ENCODE measurements at regions not wholly inside any gene's neighbourhood (a gene's known extent, or its start where the extent isn't known, plus 50 kb on each side); places are given as distances from the start of the nearest gene placed in this dataset.

DNA sequence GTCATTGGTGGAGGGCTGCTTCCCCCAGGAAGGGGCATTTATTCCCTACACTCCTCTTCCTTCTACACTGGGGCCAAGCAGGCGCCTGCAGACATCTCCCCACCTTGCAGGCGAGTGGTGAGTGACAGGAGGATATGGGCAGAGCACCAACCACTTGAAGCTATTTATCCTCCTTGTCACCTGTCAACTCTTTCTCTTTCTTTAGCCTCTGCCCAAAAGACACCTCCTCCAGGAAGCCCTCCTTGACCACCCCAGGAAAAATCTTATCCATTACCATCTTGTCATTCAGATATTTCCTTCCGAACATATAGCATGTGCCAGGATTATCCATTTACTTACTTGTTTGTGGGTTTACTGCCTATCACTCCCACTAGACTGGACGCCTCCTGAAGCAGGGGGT, 362.4 kb downstream of the MN1 start:
- Histone ChIP-seq H3K27me3 (no peaks in the 10 kb centered on the region), H3K9me3 (no peaks in the 10 kb centered on the region), H3K4me3 (no peak overlapping the region), H3K27ac (no peak overlapping the region), H3K36me3 (no peaks in the 10 kb centered on the region), H3K4me1 (peaks cover 0 to 16% of the 10 kb centered on the region in 2 donors)
- TF ChIP-seq, protein P1, sequence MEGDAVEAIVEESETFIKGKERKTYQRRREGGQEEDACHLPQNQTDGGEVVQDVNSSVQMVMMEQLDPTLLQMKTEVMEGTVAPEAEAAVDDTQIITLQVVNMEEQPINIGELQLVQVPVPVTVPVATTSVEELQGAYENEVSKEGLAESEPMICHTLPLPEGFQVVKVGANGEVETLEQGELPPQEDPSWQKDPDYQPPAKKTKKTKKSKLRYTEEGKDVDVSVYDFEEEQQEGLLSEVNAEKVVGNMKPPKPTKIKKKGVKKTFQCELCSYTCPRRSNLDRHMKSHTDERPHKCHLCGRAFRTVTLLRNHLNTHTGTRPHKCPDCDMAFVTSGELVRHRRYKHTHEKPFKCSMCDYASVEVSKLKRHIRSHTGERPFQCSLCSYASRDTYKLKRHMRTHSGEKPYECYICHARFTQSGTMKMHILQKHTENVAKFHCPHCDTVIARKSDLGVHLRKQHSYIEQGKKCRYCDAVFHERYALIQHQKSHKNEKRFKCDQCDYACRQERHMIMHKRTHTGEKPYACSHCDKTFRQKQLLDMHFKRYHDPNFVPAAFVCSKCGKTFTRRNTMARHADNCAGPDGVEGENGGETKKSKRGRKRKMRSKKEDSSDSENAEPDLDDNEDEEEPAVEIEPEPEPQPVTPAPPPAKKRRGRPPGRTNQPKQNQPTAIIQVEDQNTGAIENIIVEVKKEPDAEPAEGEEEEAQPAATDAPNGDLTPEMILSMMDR (IDR thresholded peaks at IDR 0.05), result no peak
- no peak for DNase-seq (ENCODE audit: low spot score)

DNA sequence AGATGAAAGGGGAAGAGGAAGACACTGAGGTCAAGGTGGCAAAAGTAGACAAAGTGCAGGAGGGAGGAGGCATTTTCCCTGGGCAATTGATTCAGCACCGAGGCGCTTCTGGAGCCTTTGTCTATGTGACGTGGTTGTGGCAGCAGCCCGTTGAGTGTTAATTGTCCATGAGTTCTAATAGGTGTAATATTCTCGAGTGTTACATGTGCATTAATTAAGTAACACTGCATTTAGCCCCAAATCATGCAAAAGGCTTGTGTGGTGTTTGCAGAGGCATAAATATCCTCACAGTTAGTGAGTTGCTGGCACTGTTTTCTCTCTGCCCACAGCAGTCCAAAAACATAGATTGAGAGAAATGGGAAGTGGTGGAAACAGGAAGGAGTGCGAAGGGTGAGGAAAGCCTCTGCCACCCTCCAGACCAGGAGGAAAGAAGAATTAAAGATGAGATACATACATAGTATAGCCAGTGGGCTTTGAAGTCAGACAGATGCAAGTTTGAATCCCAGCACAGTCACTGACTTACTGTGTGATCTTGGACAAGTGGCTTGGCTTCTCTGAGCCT, 361.2 kb downstream of the MN1 start:
- H3K4me1 ChIP-seq, result peaks cover 0 to 16% of the 10 kb centered on the region in 2 donors
- no peak for DNase-seq (ENCODE audit: low spot score)
- H3K27ac ChIP-seq, result no peak overlapping the region

DNA sequence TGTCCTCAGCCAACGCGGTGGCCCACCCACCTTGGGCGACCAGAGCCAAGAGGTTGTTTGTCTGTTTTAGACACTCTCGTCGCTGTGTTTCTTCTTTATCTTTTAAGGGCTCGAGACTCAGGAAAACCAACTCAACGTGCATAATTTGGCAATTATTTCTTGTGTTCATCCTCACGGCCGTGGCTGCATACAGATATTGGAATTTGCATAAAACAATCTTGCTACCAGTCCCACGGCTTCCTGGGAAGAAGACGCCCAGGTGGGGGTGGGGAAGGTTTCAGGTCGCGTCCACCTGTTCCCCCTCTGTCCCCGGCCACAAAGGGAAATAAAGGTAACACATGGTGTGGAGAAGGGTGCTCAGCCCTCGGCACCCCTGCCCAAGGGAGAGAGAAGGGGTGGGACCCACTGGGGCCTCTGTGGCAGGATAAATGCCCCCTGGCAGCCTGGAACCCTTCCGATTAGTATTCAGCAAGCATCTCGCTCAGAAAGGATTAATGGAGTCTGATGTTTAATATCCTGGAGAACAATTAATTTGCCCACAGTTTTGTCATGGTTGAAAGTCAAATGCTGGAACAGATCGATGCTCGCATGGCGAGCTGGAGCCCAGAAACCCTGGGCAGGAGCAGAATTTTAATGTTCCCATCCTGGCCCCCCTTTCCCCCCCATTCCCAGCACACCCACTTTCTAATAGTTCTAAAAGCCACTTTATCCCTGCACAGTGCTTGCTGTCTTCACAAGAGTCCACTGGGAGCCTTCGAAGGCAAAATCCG, 359.7 kb downstream of the MN1 start:
- no peak overlapping the region for H3K4me3 ChIP-seq
- H3K27me3 ChIP-seq, result no peaks in the 10 kb centered on the region
- no peaks in the 10 kb centered on the region for H3K36me3 ChIP-seq
- no peak for DNase-seq (ENCODE audit: low spot score)
- no peak overlapping the region for H3K27ac ChIP-seq
- no peaks in the 10 kb centered on the region for H3K9me3 ChIP-seq
- TF ChIP-seq, protein P1 (IDR thresholded peaks at IDR 0.05), result no peak
- peaks cover 0 to 12% of the 10 kb centered on the region in 2 donors for H3K4me1 ChIP-seq

More for the DNA sequence above, 361.2 kb downstream of the MN1 start:
- TF ChIP-seq, protein P1 (IDR thresholded peaks at IDR 0.05), result no peak
- Histone ChIP-seq H3K27me3 (no peaks in the 10 kb centered on the region), H3K4me3 (no peak overlapping the region), H3K9me3 (no peaks in the 10 kb centered on the region), H3K36me3 (no peaks in the 10 kb centered on the region)

DNA sequence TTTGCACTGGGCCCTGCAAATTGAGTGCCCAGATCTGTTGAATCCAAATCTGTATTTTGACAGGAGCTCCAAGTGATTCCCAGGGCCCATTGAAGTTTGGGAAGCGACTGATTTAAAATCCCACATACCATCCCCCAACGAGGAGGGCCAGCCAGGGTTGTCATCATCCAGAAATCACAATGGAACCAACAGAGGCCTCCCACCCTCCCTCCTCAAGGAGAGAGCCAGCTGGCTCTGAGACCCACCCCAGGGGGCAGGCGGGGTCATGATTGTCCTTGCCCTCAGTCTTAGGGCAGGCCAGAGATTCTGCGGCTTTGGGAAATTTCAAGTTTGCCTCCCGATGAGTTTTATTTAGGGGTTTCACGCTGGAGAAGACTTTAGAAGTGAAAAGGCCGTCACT, 358.2 kb downstream of the MN1 start:
- Histone ChIP-seq H3K27ac (no peak overlapping the region), H3K36me3 (no peaks in the 10 kb centered on the region), H3K27me3 (no peaks in the 10 kb centered on the region), H3K9me3 (no peaks in the 10 kb centered on the region), H3K4me1 (peaks cover 0 to 7% of the 10 kb centered on the region in 2 donors), H3K4me3 (no peak overlapping the region)
- no peak for DNase-seq (ENCODE audit: low spot score)
- TF ChIP-seq, protein P1 (IDR thresholded peaks at IDR 0.05), result no peak

DNA sequence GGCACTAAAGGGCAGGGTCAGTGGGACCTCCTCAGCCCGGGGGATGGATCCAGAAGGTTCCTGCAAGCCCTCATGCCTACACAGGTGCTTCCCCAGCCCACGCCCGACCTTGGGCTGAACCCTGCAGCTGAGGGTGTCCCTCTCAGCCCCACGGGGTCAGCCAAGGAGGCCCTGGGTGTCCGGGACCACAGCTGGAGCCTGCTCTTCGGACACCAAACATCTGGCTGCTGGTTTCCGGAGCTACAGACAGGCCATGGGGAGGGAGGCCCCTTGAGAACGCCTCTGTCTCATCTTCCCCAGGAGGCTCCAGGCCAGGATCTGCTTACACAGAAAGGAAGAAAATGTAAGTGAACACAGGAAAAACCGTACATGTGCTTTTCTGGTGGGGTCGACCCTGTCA, 355.7 kb downstream of the MN1 start:
- Histone ChIP-seq H3K4me1 (no peaks in the 10 kb centered on the region), H3K9me3 (peaks cover 0 to 11% of the 10 kb centered on the region in 2 donors), H3K4me3 (no peak overlapping the region), H3K36me3 (no peaks in the 10 kb centered on the region), H3K27ac (no peak overlapping the region), H3K27me3 (no peaks in the 10 kb centered on the region)
- DNase-seq (ENCODE audit: low spot score), result no peak
- TF ChIP-seq, protein P1 (IDR thresholded peaks at IDR 0.05), result no peak

All from right atrium auricular region (tissue), 2 donors.